Sigmoid colon (tissue), 6 donors: ENCODE measurements at regions not wholly inside any gene's neighbourhood (a gene's known extent, or its start where the extent isn't known, plus 50 kb on each side); places are given as distances from the start of the nearest gene placed in this dataset.
"Not testable (repeated sequence)": the region's sequence is repeated elsewhere in the genome, so short reads cannot be mapped to it uniquely, and the experiment has no call there.

Source experiments
- DNase-seq: peaks from one replicate; pipeline ENCODE4 v3.0.0-alpha.2; 2019
- H3K27ac ChIP-seq, 4 donors: fragments of 200-600 bp; sonication (generic); one replicate each; pipeline ENCODE4 v1.5.1; 2016 to 2019; ENCODE audit warnings: mild to moderate bottlenecking in 1 of 4
- H3K27me3 ChIP-seq, 3 donors: fragments of 200-600 bp; sonication (generic); one replicate each; pipeline ENCODE4 v1.5.1; 2019; ENCODE audit warnings: mild to moderate bottlenecking in 1 of 3
- H3K36me3 ChIP-seq, 4 donors: fragments of 200-600 bp; sonication (generic); one replicate each; pipeline ENCODE4 v1.5.1; 2016 to 2019
- H3K4me1 ChIP-seq, 4 donors: fragments of 200-600 bp; sonication (generic); one replicate each; pipeline ENCODE4 v1.5.1; 2017 to 2019
- H3K4me3 ChIP-seq, 4 donors: fragments of 200-600 bp; sonication (generic); one replicate each; pipeline ENCODE4 v1.5.1; 2017 to 2019; ENCODE audit warnings: mild to moderate bottlenecking in 2 of 4, moderate library complexity in 1 of 4
- H3K9me3 ChIP-seq, 4 donors: fragments of 200-600 bp in 3 of 4; sonication (generic) in 3 of 4; one replicate each; pipeline versions ENCODE4 v1.5.1 to v1.6.1; 2013 to 2019
- CTCF ChIP-seq, 4 experiments: fragments of 450-650 bp in 3 of 4; fragments of 200-600 bp in 1 of 4; IDR thresholded peaks; one replicate each; pipeline ENCODE4 v1.5.1; 2016 to 2019; ENCODE audit warnings: antibody characterized with exemption in 4 of 4, mild to moderate bottlenecking in 3 of 4, moderate library complexity in 2 of 4
- EP300 ChIP-seq, 4 donors: sonication (generic); formaldehyde crosslinking; IDR thresholded peaks; one replicate each; pipeline ENCODE4 v1.6.1; 2017; ENCODE audit warnings: antibody characterized with exemption in 4 of 4
- POLR2A ChIP-seq, 2 donors: fragments of 450-650 bp; IDR thresholded peaks; one replicate each; pipeline ENCODE4 v1.6.1; 2016; ENCODE audit warnings: antibody characterized with exemption in 2 of 2, mild to moderate bottlenecking in 2 of 2, moderate library complexity in 2 of 2
- POLR2AphosphoS5 ChIP-seq, 4 donors: sonication (generic); formaldehyde crosslinking; IDR thresholded peaks; one replicate each; pipeline ENCODE4 v1.6.1; 2017; ENCODE audit warnings: antibody characterized with exemption in 4 of 4
- WGBS, 2 donors: extraction: QIAGEN DNeasy Blood & Tissue Kit; methylation state at CpG; one replicate each; pipeline ENCODE4 v1.1.7; 2013; 5-methylcytosine and 5-hydroxymethylcytosine counted together
- intact Hi-C: fragments of 100-400 bp; cut with DNase I; formaldehyde crosslinking; loops from one replicate; pipeline ENCODE4 v1.15.1; 2023
- donor health status: healthy with polysubstance abuse.
- donor health status: healthy.

- Histone ChIP-seq H3K4me3 (peak overlapping the region in 3 of 4 donors; percentile 11 to 26 (median 25)), H3K36me3 (no peaks in the 10 kb centered on the region), H3K27me3 (no peaks in the 10 kb centered on the region), H3K4me1 (no peaks in the 10 kb centered on the region), H3K9me3 (no peaks in the 10 kb centered on the region), H3K27ac (peak overlapping the region in 1 of 4 donors; percentile 41)
- TF ChIP-seq CTCF (IDR thresholded peaks at IDR 0.05) (peak; percentile 92 to 98 (median 94)), EP300 (IDR thresholded peaks at IDR 0.05) (no peak), POLR2AphosphoS5 (IDR thresholded peaks at IDR 0.05) (no peak)
- WGBS, 2 donors = 14 to 42% methylated on average over 12 of the region's 12 CpGs
- intact Hi-C loops = loop anchor here (1.0 to 10.0 kb wide), 4 partner anchors 43 to 377 kb away; no protein-coding TSS in a partner anchor
- DNase-seq = peak; percentile 86
These were observed 77.4 kb upstream of the DMRT1 start for GRCh38 chr9:764105-764524.

GRCh38 chr9:764986-765385, 76.5 kb upstream of the DMRT1 start:
- Histone ChIP-seq H3K27me3 (no peaks in the 10 kb centered on the region), H3K27ac (no peak overlapping the region), H3K4me3 (no peak overlapping the region), H3K9me3 (no peaks in the 10 kb centered on the region), H3K36me3 (no peaks in the 10 kb centered on the region), H3K4me1 (no peaks in the 10 kb centered on the region)
- TF ChIP-seq POLR2A (IDR thresholded peaks at IDR 0.05) (no peak), CTCF (IDR thresholded peaks at IDR 0.05) (no peak), EP300 (IDR thresholded peaks at IDR 0.05) (no peak)
- intact Hi-C loops = loop anchor here (1.0 to 10.0 kb wide), 4 partner anchors 42 to 378 kb away; no protein-coding TSS in a partner anchor
- DNase-seq = peak; percentile 37
- 94 to 96% methylated on average over 2 of the region's 2 CpGs for WGBS, 2 donors

GRCh38 chr9:767061-767561, 74.4 kb upstream of the DMRT1 start:
- not testable (repeated sequence) for H3K9me3 ChIP-seq, H3K36me3 ChIP-seq, H3K27me3 ChIP-seq, H3K27ac ChIP-seq, H3K4me1 ChIP-seq, H3K4me3 ChIP-seq
- intact Hi-C loops = loop anchor here (10.0 kb wide), 1 partner anchor 292 kb away; no protein-coding TSS in a partner anchor
- 91 to 95% methylated on average over 9 of the region's 9 CpGs for WGBS, 2 donors
- peak; percentile 56 for DNase-seq

GRCh38 chr9:776086-776485, 65.4 kb upstream of the DMRT1 start:
- no peaks in the 10 kb centered on the region for H3K27me3 ChIP-seq
- H3K9me3 ChIP-seq = peaks cover 0 to 6% (median 3%) of the 10 kb centered on the region in 4 donors
- DNase-seq = peak; percentile 32
- H3K4me1 ChIP-seq = no peaks in the 10 kb centered on the region
- H3K4me3 ChIP-seq = no peak overlapping the region
- intact Hi-C loops = no loop called here
- H3K27ac ChIP-seq = no peak overlapping the region
- 47 to 77% methylated on average over 2 of the region's 2 CpGs for WGBS, 2 donors
- TF ChIP-seq POLR2AphosphoS5 (IDR thresholded peaks at IDR 0.05) (no peak), EP300 (IDR thresholded peaks at IDR 0.05) (no peak), POLR2A (IDR thresholded peaks at IDR 0.05) (no peak), CTCF (IDR thresholded peaks at IDR 0.05) (no peak)
- H3K36me3 ChIP-seq = no peaks in the 10 kb centered on the region

GRCh38 chr9:777978-778377, 63.5 kb upstream of the DMRT1 start:
- intact Hi-C loops = no loop called here
- DNase-seq = no peak

More at GRCh38 chr9:777978-778377, 63.5 kb upstream of the DMRT1 start:
- no peak for TF ChIP-seq CTCF (IDR thresholded peaks at IDR 0.05)
- no peak for TF ChIP-seq POLR2A (IDR thresholded peaks at IDR 0.05)
- no peak for TF ChIP-seq EP300 (IDR thresholded peaks at IDR 0.05)
- no peak for TF ChIP-seq POLR2AphosphoS5 (IDR thresholded peaks at IDR 0.05)
- Histone ChIP-seq H3K9me3 (peaks cover 0 to 6% (median 3%) of the 10 kb centered on the region in 4 donors), H3K4me1 (no peaks in the 10 kb centered on the region), H3K4me3 (no peak overlapping the region), H3K27ac (no peak overlapping the region), H3K36me3 (no peaks in the 10 kb centered on the region), H3K27me3 (no peaks in the 10 kb centered on the region)
